Ishikawa (cell line): ENCODE measurements at regions not wholly inside any gene's neighbourhood (a gene's known extent, or its start where the extent isn't known, plus 50 kb on each side); places are given as distances from the start of the nearest gene placed in this dataset.

ENCODE experiments used
- CEBPB ChIP-seq: IDR thresholded peaks from 2 replicates; pipeline ENCODE4 v1.6.1; 2012
- CREB1 ChIP-seq: IDR thresholded peaks from 2 replicates; pipeline ENCODE4 v1.6.1; 2012; ENCODE audit warnings: low read depth
- EGR1 ChIP-seq: IDR thresholded peaks from 2 replicates; pipeline ENCODE4 v1.6.1; 2012
- EP300 ChIP-seq: IDR thresholded peaks from 2 replicates; pipeline ENCODE4 v1.6.1; 2012; ENCODE audit warnings: borderline replicate concordance
- FOXM1 ChIP-seq: IDR thresholded peaks from 2 replicates; pipeline ENCODE4 v1.6.1; 2012; ENCODE audit warnings: low read depth, borderline replicate concordance
- MAX ChIP-seq: IDR thresholded peaks from 2 replicates; pipeline ENCODE4 v1.6.1; 2012
- NFIC ChIP-seq: IDR thresholded peaks from 2 replicates; pipeline ENCODE4 v1.6.1; 2012
- RAD21 ChIP-seq: IDR thresholded peaks from 2 replicates; pipeline ENCODE4 v1.6.1; 2012; ENCODE audit warnings: low read depth
- TAF1 ChIP-seq: IDR thresholded peaks from 2 replicates; pipeline ENCODE4 v1.6.1; 2012; ENCODE audit warnings: low read depth, mild to moderate bottlenecking
- TCF12 ChIP-seq: IDR thresholded peaks from 2 replicates; pipeline ENCODE4 v1.6.1; 2012; ENCODE audit warnings: low read depth
- TEAD4 ChIP-seq: IDR thresholded peaks from 2 replicates; pipeline ENCODE4 v1.6.1; 2012
- YY1 ChIP-seq: IDR thresholded peaks from 2 replicates; pipeline ENCODE4 v1.6.1; 2012; ENCODE audit warnings: low read depth
- ZBTB7A ChIP-seq: IDR thresholded peaks from 2 replicates; pipeline ENCODE4 v1.6.1; 2012; ENCODE audit warnings: low read depth
- TF ChIP-seq, protein P1 (sequence below): IDR thresholded peaks from 2 replicates; pipeline ENCODE4 v1.6.1; 2012
- TF ChIP-seq, protein P2 (sequence below): IDR thresholded peaks from 2 replicates; pipeline ENCODE4 v1.6.1; 2012; ENCODE audit warnings: low read depth, mild to moderate bottlenecking

GRCh38 chr15:79166311-79166955 lies 75.9 kb upstream of the RASGRF1 start:
- TF ChIP-seq, protein P1, sequence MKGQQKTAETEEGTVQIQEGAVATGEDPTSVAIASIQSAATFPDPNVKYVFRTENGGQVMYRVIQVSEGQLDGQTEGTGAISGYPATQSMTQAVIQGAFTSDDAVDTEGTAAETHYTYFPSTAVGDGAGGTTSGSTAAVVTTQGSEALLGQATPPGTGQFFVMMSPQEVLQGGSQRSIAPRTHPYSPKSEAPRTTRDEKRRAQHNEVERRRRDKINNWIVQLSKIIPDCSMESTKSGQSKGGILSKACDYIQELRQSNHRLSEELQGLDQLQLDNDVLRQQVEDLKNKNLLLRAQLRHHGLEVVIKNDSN: no peak
- TF ChIP-seq NFIC (no peak), TAF1 (no peak), CREB1 (no peak), RAD21 (no peak), TEAD4 (no peak), EGR1 (no peak), MAX (no peak), EP300 (no peak), ZBTB7A (no peak), CEBPB (no peak), TCF12 (no peak)

DNA sequence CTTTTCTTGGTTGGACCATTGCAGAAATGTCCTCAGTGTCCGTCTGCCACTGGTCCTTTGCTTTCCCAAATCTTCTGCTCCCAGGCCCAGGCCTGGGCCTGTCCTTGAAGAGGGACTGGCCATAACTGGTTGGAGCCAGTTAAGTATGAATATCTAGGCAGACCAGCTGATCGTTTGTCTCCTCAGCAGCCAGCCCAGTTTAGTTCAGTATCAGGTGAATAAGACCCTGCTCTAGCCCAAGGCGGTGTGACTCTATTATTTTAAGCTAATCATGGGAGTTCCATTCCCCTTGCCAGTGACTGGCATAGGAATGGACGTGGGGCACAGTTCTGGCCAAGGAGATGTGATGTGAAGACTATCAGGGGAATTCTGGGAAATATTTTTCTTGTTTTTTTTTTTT lies 73.9 kb upstream of the RASGRF1 start:
- TF ChIP-seq EP300 (no peak), NFIC (no peak), CEBPB (no peak), EGR1 (no peak), CREB1 (no peak), TCF12 (no peak), YY1 (no peak), MAX (no peak), TAF1 (no peak), TEAD4 (no peak), FOXM1 (no peak), RAD21 (no peak)
- TF ChIP-seq, protein P2, sequence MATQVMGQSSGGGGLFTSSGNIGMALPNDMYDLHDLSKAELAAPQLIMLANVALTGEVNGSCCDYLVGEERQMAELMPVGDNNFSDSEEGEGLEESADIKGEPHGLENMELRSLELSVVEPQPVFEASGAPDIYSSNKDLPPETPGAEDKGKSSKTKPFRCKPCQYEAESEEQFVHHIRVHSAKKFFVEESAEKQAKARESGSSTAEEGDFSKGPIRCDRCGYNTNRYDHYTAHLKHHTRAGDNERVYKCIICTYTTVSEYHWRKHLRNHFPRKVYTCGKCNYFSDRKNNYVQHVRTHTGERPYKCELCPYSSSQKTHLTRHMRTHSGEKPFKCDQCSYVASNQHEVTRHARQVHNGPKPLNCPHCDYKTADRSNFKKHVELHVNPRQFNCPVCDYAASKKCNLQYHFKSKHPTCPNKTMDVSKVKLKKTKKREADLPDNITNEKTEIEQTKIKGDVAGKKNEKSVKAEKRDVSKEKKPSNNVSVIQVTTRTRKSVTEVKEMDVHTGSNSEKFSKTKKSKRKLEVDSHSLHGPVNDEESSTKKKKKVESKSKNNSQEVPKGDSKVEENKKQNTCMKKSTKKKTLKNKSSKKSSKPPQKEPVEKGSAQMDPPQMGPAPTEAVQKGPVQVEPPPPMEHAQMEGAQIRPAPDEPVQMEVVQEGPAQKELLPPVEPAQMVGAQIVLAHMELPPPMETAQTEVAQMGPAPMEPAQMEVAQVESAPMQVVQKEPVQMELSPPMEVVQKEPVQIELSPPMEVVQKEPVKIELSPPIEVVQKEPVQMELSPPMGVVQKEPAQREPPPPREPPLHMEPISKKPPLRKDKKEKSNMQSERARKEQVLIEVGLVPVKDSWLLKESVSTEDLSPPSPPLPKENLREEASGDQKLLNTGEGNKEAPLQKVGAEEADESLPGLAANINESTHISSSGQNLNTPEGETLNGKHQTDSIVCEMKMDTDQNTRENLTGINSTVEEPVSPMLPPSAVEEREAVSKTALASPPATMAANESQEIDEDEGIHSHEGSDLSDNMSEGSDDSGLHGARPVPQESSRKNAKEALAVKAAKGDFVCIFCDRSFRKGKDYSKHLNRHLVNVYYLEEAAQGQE: no peak

DNA sequence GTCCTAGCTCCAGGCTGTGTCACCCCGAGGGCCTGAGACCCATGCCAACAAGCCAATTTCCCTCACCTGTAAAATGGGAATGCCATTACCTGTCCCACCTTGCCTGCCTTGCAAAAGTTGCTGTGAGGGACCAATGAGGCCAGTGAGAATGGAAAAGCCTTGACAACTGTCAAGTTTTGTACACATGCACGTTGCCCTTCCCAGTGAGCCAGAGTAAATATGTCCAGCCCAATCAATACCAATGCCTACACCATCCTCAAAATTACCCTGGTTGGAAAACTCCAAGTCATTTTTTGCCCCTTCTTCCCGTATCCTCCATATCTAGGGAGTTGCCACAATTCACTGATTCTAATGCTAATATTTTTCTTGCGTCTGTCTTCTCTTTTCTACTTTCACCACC lies 73.5 kb upstream of the RASGRF1 start:
- TF ChIP-seq NFIC: no peak
- TF ChIP-seq, protein P1: no peak
- no peak for TF ChIP-seq CREB1

DNA sequence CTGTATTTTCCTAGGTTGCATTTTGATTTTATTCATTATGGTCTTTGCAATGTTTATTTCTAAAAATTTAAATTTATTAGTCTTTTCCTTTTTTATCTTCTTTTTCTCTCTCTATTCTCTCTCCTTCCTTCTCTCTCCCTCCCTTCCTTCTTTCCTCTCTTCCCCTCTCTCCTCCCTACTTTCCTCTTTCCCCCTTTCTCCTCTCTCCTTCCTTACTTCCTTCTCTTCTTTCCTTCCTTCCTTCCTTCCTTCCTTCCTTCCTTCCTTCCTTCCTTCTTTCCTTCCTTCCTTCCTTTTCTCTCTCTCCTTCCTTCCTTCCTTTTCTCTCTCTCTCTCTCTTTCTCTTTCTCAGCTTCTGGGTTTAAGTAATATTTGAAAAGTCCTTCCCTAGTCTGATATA lies 72.8 kb upstream of the RASGRF1 start:
- TF ChIP-seq NFIC (no peak), TEAD4 (no peak), YY1 (no peak), ZBTB7A (no peak), CREB1 (no peak), EP300 (no peak), EGR1 (no peak), CEBPB (no peak), MAX (no peak), RAD21 (no peak), FOXM1 (no peak), TAF1 (no peak), TCF12 (no peak)
- TF ChIP-seq, protein P1: no peak
- TF ChIP-seq, protein P2: no peak

DNA sequence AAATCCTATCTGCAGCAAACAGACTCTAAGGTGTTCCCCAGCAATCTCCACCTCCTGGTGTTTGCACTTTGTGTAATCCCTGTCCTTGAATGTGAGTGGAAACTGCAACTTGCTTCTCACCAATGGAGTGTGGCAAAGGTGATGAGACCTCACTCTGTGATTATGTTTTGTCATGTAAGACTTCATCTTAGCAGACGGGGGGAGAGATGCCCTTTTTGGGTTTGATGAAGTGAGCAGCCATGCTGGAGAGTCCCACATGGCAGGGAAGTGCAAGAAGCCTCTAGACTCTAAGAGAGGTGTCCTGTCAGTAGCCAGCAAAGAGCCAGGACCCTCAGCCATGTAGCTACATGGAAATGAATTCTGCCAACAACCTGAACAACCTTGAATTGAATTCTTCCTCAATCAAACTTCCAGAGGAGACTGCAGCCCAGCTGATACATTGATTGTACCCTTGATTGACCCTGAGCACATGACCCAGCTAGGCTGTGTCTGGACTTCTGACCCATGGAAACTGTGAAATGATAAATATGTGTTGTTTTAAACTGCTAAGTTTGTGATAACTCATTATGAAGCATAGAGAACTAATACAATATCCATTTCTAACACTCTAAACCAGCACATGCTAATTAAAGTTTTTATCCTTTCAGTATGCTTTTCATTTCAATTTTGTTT lies 71.4 kb upstream of the RASGRF1 start:
- TF ChIP-seq CEBPB: no peak
- TF ChIP-seq TEAD4: no peak
- no peak for TF ChIP-seq RAD21
- TF ChIP-seq EP300: no peak
- no peak for TF ChIP-seq FOXM1
- no peak for TF ChIP-seq TAF1
- no peak for TF ChIP-seq YY1
- no peak for TF ChIP-seq NFIC
- TF ChIP-seq, protein P2: no peak
- TF ChIP-seq TCF12: no peak
- no peak for TF ChIP-seq CREB1
- no peak for TF ChIP-seq EGR1
- TF ChIP-seq, protein P1: no peak
